K562 (cell line): ENCODE measurements at regions not wholly inside any gene's neighbourhood (a gene's known extent, or its start where the extent isn't known, plus 50 kb on each side); places are given as distances from the start of the nearest gene placed in this dataset.
A peak's percentile ranks its signal among the peaks of the same experiment; 100 is the strongest.

Experiments
- ATAC-seq: fragments of 200-7000 bp; cut with Tn5 transposase; 3 replicates; pipeline ENCODE4 v1.9.1; 2020; ENCODE audit warnings: moderate library complexity
- BruUV-seq: library from RNA; stranded (reverse); fragments of 400-500 nt; replicated peaks from 2 replicates; lab custom pipeline; 2021; lab: Mats Ljungman, UMichigan
- CTCF ChIA-PET: fragments of 300-600 bp; formaldehyde crosslinking; extraction: SDS; loops from one replicate; lab custom pipeline; 2021; ENCODE audit warnings: low intra/inter-chr PET ratio; lab: Yijun Ruan, JAX
- POLR2A ChIA-PET: fragments of 300-600, 350-650 bp; sonication (Branson Sonifier 250); formaldehyde crosslinking; extraction: SDS; loops from one replicate; lab custom pipeline; 2021; ENCODE audit warnings: antibody characterized with exemption, inconsistent platforms; lab: Yijun Ruan, JAX
- DNase-seq, 4 experiments: peaks; one replicate each; pipeline versions ENCODE4 v3.0.0 to v3.0.0-alpha.2; 2011 to 2018; ENCODE audit warnings: low spot score in 3 of 4, mixed read lengths in 3 of 4; ENCODE audit errors: extremely low read depth in 1 of 4
- FAIRE-seq: peaks from 2 replicates; lab custom pipeline; 2011; peaks lifted over from hg19 to GRCh38; lab: Jason Lieb, UNC
- H2AFZ ChIP-seq: 2 replicates; pipeline ENCODE4 v1.6.0; 2011; ENCODE audit warnings: low read depth, low read length, control low read depth, inconsistent platforms
- H3K27ac ChIP-seq: fragments of 200-600 bp; 3 replicates; pipeline ENCODE4 v1.8.0; 2011; ENCODE audit warnings: low read depth, mild to moderate bottlenecking, control low read depth, inconsistent platforms, low read length, moderate library complexity, mixed read lengths; ENCODE audit errors: extremely low read depth
- H3K27me3 ChIP-seq, 2 experiments: fragments of 300-600 bp in 1 of 2; 2 replicates in 1 of 2; 3 replicates in 1 of 2; pipeline versions ENCODE4 v1.6.0 to v1.8.0; 2011; ENCODE audit warnings: inconsistent platforms in 2 of 2, low read length in 2 of 2, mild to moderate bottlenecking in 1 of 2, mixed read lengths in 1 of 2, moderate library complexity in 1 of 2; ENCODE audit not compliant: control insufficient read depth in 2 of 2, insufficient read depth in 2 of 2
- H3K36me3 ChIP-seq: fragments of 300-600 bp; 3 replicates; pipeline ENCODE4 v1.8.0; 2011; ENCODE audit warnings: mild to moderate bottlenecking, low read length, inconsistent platforms; ENCODE audit not compliant: control insufficient read depth, insufficient read depth
- H3K4me1 ChIP-seq, 2 experiments: fragments of 200-600 bp in 1 of 2; replicated peaks in 1 of 2; 2 replicates in 1 of 2; 3 replicates in 1 of 2; pipeline versions ENCODE4 v1.5.1 to v1.8.0; 2011; ENCODE audit warnings: inconsistent platforms in 2 of 2, low read length in 2 of 2, mild to moderate bottlenecking in 1 of 2, mixed read lengths in 1 of 2, moderate library complexity in 1 of 2; ENCODE audit not compliant: control insufficient read depth in 2 of 2, insufficient read depth in 2 of 2
- H3K4me2 ChIP-seq: 2 replicates; pipeline ENCODE4 v1.6.1; 2011; ENCODE audit warnings: low read length, control low read depth, inconsistent platforms, mixed read lengths; ENCODE audit not compliant: insufficient read depth
- H3K4me3 ChIP-seq: fragments of 200-600 bp; sonication (generic), shearing (Covaris generic); 2 replicates; pipeline ENCODE4 v1.5.1; 2016; ENCODE audit warnings: control low read depth, inconsistent platforms
- H3K79me2 ChIP-seq: fragments of 200-600 bp; 3 replicates; pipeline ENCODE4 v1.8.0; 2011; ENCODE audit warnings: low read length, inconsistent platforms; ENCODE audit not compliant: control insufficient read depth, insufficient read depth
- H3K9ac ChIP-seq, 2 experiments: 2 replicates each; pipeline versions ENCODE4 v1.6.0 to v1.6.1; 2011; ENCODE audit warnings: low read depth in 2 of 2, low read length in 2 of 2, control low read depth in 1 of 2, inconsistent platforms in 1 of 2, mild to moderate bottlenecking in 1 of 2, mixed read lengths in 1 of 2; ENCODE audit not compliant: insufficient read depth in 1 of 2
- H3K9me1 ChIP-seq: one replicate; pipeline ENCODE4 v1.6.0; 2011; ENCODE audit warnings: inconsistent platforms, mild to moderate bottlenecking, low read length, moderate library complexity; ENCODE audit not compliant: control insufficient read depth, insufficient read depth
- H3K9me3 ChIP-seq: replicated peaks from 2 replicates; pipeline ENCODE4 v1.5.1; 2011; ENCODE audit warnings: low read depth, low read length, inconsistent platforms; ENCODE audit not compliant: control insufficient read depth, insufficient read depth
- H4K20me1 ChIP-seq: replicated peaks from 2 replicates; pipeline ENCODE4 v1.6.1; 2011; ENCODE audit warnings: low read length, inconsistent platforms, mixed read lengths; ENCODE audit not compliant: control insufficient read depth, insufficient read depth
- HMGXB4 ChIP-seq: sonication (generic); formaldehyde crosslinking; IDR thresholded peaks from 2 replicates; pipeline ENCODE4 v1.8.1; 2023; ENCODE audit warnings: mild to moderate bottlenecking, missing genetic modification reagents
- RBBP5 ChIP-seq: fragments of 200-600 bp; sonication (generic); IDR thresholded peaks from 2 replicates; pipeline ENCODE4 v1.6.1; 2012; ENCODE audit warnings: borderline replicate concordance, mild to moderate bottlenecking, low read length, control low read depth, inconsistent platforms; ENCODE audit not compliant: insufficient read depth, poor library complexity, severe bottlenecking
- WGBS: fragments of 100-300 bp; shearing (Covaris generic); methylation state at CpG from one replicate; pipeline ENCODE4 v1.1.6; 2016; ENCODE audit warnings: low coverage, mixed read lengths; ENCODE audit not compliant: insufficient coverage; ENCODE audit errors: missing lambda C conversion rate; 5-methylcytosine and 5-hydroxymethylcytosine counted together
- in situ Hi-C: fragments of 300-500 bp; cut with MboI; formaldehyde crosslinking; loops from 4 replicates; pipeline ENCODE4 v1.15.0; 2018; ENCODE audit warnings: inconsistent platforms, mixed read lengths
- intact Hi-C: fragments of 100-400 bp; cut with micrococcal nuclease; formaldehyde crosslinking; loops from 2 replicates; pipeline ENCODE4 v1.14.2; 2022

- ATAC-seq (no peak), FAIRE-seq (no peak), DNase-seq (no peak)
- no peaks in the 10 kb centered on the region for H3K9me1 ChIP-seq
- H3K4me1 ChIP-seq = peaks cover 53 to 99% of the 10 kb centered on the region in 2 experiments
- no peaks in the 10 kb centered on the region; the same call in 2 of the 3 replicates for H3K79me2 ChIP-seq
- H3K9ac ChIP-seq = peak overlapping the region; percentile 40 to 93; a peak in 3 of 4 replicates
- intact Hi-C loops (no loop called here), in situ Hi-C loops (no loop called here)
- ChIA-PET POLR2A (interaction anchor here (0.6 to 1.0 kb wide), 4 partner anchors 10 to 974 kb away, joined by 3 to 8 read pairs (median 4); no protein-coding TSS in a partner anchor), CTCF (no interaction called here)
- BruUV-seq = no TSS peak
- 0 out of 2 replicates have a peak overlapping the region, but pooled peaks have one; percentile 19 for H3K4me3 ChIP-seq
- peak overlapping the region; percentile 64 for H3K4me2 ChIP-seq
- 0 out of 2 replicates have a peak overlapping the region, but pooled peaks have one; percentile 80 for H2AFZ ChIP-seq
- H3K9me3 ChIP-seq = no peaks in the 10 kb centered on the region
- H3K36me3 ChIP-seq = no peaks in the 10 kb centered on the region
- H3K27ac ChIP-seq = peak overlapping the region; percentile 89; the same call in 2 of the 3 replicates
- H4K20me1 ChIP-seq = no peaks in the 10 kb centered on the region
- H3K27me3 ChIP-seq = peaks cover 0 to 6% of the 10 kb centered on the region in 2 experiments; a peak in 1 of 5 replicates
- 72% methylated on average over 17 of the region's 29 CpGs for WGBS
- no peak for TF ChIP-seq HMGXB4 (CRISPR knock-in tag)
- TF ChIP-seq RBBP5 = peak; percentile 25
These were observed 58.9 kb upstream of the GATA5 start for GRCh38 chr20:62534526-62535221.
